GM21619 (cell line): ENCODE measurements at regions not wholly inside any gene's neighbourhood (a gene's known extent, or its start where the extent isn't known, plus 50 kb on each side); places are given as distances from the start of the nearest gene placed in this dataset.
"Not testable (repeated sequence)": the region's sequence is repeated elsewhere in the genome, so short reads cannot be mapped to it uniquely, and the experiment has no call there.

Experiments used
- ATAC-seq: cut with Tn5 transposase; IDR thresholded peaks from one replicate; pipeline ENCODE4 v1.9.1; 2021; ENCODE audit not compliant: unreplicated experiment

- ATAC-seq = no peak
Observed at GRCh38 chrX:113389846-113390245, 549.2 kb upstream of the AMOT start.

DNA sequence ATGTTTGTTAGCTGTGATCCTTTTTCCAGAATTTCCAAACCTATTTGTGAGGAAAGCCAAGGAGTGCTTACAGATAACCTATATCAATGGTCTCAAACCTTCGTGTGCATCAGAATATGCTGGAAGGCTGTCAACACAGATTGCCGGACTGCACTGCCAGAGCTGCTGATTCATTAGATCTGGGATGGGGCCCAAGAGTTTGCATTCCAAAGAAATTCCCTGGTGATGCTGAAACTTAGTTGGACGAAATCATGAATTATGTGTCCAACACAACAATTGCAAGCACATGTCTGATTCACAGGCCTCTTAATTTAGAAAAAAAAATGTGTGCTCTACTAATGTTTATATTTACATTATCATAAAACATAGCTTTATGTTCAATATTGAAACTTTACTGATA is 544.0 kb upstream of the AMOT start:
- ATAC-seq = no peak

DNA sequence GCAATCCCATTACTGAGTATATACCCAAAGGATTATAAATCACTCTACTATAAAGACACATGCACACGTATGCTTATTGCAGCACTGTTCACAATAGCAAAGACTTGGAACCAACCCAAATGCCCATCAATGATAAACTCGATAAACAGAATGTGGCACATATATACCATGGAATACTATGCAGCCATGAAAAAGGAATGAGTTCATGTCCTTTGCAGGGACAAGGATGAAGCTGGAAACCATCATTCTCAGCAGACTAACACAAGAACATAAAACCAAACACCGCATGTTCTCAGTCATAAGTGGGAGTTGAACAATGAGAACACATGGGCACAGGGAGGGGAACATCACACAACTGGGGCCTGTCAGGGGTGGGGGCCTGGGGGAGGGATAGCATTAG is 532.8 kb upstream of the AMOT start:
- not testable (repeated sequence) for ATAC-seq

- ATAC-seq = no peak
Observed at GRCh38 chrX:113370006-113370405, 529.4 kb upstream of the AMOT start.

DNA sequence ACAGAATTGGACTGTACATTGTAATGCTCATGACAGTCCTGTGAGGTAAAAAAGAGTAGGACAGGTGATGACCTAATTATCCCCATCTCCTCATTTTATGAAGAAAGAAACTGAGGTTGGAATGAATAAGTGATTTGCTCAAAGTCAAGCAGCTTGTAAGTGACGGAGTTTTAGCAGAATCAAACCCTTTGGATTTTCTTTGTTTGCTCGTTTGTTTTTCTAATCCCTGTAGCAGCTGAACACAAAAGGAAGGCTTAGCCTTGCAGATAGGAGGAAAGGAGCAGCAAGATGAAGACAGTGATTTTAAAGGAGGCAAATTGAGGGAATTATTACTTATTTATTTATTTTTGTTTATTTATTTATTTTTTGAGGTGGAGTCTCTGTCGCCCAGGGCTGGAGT is 528.4 kb upstream of the AMOT start:
- no peak for ATAC-seq

DNA sequence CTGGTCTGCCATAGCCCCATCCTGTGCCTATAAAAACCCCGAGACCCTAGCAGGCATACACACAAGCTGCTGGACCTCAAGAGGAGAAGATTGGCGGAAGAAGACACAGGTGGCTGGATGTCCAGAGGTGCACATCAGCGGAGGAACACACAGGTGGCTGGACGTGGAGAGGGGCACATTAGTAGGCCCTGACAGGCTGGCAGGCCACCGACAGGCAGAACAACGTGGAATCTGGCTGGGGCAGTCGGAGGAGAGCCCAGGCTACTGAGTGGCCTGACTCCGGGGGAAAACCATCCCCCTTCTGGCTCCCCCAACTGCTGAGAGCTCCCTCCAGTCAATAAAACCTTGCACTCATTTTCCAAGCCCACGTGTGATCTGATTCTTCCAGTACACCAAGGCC is 512.5 kb upstream of the AMOT start:
- no peak for ATAC-seq

- no peak for ATAC-seq
Observed at GRCh38 chrX:113330416-113330815, 489.8 kb upstream of the AMOT start.

- no peak for ATAC-seq
Observed at GRCh38 chrX:113315927-113316326, 475.3 kb upstream of the AMOT start.

GRCh38 chrX:113305496-113305895 is 464.9 kb upstream of the AMOT start:
- no peak for ATAC-seq

GRCh38 chrX:113300580-113300979 is 459.9 kb upstream of the AMOT start:
- ATAC-seq = no peak

DNA sequence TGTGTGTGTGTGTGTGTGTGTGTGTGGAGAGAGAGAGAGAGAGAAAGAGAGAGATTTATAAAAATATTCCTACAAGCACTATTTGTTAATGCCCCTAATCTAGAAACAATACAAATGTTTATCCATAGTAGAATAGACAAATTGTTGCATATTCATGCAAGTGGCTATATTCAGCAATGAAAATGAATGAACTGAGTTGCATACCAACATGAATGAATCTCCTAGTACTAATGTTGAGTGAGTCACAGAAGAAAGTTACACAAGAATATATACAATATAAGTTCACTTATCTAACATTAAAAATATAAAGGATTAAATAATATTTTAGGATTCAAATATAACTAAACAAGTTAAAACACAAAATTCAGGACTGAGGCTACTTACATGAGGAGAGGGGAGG is 456.8 kb upstream of the AMOT start:
- ATAC-seq = no peak

DNA sequence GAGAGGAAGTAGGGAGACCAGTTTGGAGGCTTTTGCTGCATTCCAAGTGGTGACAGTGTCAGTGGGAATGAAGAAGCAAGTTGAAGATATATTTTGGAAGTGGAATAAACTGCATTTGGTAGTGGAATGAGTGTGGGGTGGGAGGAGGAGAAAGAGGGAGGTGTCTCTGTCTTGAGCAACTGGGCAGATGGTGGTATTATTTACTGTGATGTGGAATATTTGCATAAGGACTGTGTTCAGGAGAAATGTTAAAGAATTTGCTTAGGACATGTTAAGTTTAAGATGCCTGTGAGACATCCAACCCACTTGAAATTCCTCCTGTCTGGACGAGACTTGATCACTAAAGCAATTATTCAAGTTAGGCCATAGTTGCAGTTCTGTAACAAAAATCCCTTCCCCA is 448.9 kb upstream of the AMOT start:
- no peak for ATAC-seq

DNA sequence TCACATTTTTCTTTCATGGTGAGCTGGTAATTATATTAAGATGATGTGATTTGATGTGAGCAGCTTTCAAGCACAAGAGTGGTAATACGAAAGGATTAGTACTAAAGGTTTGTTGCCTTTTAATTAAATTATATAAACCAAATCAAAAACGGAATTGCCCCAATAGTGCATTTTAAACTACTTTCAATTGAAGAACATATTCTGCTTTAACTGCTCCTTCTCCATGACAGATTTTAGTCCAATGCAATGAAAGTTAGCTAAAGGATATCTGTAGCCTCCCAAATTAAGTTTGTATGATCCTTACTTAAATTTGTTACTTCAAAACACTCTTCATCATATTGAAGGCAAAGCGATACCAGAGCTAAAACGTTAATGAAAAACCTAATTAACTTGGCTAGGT is 447.1 kb upstream of the AMOT start:
- no peak for ATAC-seq

GRCh38 chrX:113275804-113276203 is 435.2 kb upstream of the AMOT start:
- no peak for ATAC-seq

DNA sequence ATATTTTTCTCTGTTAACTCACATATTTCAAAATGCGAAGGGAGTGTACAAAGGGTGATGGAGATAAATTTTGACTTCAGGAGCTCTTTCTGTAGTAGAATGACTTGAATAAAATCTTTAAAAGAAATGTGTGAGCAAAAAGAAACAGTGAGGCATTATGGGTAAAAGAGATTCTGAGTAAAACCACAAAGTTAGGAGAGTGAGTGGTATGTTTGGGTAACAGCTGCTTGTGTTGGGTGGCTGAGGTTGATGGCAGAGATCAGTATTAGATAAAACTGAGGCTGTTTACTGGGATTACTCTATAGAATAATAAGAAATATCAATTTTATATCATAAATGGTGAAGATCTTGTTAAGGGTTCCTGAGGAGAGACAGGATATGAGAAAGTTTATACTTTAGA is 434.2 kb upstream of the AMOT start:
- ATAC-seq = no peak

DNA sequence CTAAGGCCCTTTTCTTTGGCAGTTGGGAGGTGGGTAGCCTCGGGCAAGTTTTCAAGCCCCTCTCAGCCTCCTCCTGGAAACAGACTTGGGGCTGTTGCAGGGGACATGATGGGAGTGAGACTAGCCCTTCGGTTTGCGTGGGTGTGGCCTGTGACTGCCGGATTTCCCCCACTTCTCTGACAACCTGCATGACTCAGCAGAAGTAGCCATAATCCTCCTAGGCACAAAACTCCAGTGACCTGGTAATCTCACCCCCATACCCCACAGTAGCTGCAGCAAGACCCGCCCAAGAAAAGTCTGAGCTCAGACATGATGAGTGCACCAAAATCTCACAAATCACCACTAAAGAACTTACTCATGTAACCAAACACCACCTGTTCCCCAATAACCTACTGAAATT is 433.7 kb upstream of the AMOT start:
- ATAC-seq = no peak

DNA sequence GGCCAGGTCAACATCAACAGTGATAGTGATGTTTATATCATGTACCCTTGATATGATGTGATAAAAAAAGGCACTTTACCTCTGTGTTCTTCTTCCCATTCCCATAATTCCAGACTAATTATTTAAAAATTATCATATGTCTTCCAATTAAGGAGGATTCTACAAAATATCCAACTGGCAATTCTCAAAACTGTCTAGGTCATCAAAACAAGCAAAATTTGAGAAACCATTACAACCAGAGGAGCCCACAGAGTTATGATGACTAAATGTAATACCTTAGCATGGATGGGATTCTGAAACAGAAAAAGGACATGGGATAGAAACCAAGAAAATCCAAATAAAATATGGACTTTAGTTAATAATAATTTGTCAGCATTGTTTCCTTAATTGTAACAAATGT is 428.6 kb upstream of the AMOT start:
- ATAC-seq = no peak

GRCh38 chrX:113260474-113260873 is 419.8 kb upstream of the AMOT start:
- ATAC-seq = no peak

DNA sequence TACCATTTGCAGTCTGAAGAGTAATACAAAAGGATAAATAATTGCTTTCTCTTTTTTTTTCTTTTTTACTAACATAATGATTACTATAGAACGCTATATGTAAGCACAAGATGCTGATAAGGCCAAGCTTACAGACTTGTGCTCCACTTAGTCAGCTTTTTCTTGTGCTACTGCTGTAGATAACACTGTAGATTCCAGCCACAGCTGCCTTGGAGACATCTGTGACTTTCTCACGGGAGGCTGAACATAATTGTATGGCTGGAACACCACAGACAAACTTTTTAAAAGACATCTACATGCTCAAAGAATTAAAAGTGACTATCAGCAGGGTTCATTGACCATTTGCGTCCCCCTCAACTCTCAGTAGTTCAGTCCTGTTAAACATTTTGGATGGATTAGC is 381.7 kb upstream of the AMOT start:
- ATAC-seq = no peak

DNA sequence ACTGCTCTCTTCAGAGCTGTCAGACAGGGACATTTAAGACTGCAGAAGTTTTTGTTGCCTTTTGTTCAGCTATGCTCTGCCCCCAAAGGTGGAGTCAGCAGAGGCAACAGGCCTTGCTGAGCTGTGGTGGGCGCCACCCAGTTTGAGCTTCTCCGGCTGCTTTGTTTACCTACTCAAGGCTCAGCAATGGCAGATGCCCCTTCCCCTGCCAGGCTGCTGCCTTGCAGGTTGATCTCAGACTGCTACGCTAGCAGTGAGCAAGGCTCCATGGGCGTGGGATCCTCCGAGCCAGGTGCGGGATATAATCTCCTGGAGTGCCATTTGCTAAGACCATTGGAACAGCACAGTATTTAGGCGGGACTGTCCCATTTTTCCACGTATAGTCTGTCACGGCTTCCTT is 371.4 kb upstream of the AMOT start:
- no peak for ATAC-seq

DNA sequence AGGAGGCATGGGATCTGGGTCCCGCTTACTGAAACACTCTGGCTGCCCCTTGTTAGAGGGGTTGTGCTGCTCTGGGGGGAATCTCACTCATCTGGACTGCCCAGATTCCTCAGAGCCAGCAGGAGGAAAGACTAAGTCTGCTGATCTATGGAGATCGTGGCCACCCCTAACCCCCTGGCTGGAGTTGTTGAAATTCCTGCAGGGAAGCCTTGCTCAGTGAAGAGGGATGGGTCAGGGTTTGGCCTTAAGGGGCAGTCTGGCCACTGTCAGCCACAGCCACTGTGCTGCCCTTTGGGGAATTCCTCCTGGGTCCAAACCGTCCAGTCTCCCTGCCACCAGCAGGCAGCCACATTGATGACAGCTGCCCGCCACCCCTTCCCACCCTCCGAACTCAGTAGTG is 362.0 kb upstream of the AMOT start:
- no peak for ATAC-seq

GRCh38 chrX:113195949-113196348 is 355.3 kb upstream of the AMOT start:
- no peak for ATAC-seq

DNA sequence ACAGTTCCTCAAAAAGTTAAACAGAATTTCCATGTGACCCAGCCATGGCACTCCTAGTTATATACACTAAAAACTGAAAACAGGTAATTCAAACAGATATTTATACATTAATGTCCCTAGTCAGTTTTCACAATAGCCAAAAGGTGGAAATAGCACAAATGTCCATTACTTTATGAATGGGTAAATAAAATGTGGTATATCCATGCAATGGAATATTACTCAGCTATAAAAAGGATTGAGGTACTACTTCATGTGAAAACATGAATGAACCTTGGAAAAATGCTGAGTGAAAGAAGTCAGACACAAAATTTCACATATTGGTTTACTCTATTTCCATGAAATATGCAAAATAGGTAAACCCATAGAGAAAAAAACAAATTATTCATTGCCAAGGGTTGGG is 351.8 kb upstream of the AMOT start:
- ATAC-seq = no peak

DNA sequence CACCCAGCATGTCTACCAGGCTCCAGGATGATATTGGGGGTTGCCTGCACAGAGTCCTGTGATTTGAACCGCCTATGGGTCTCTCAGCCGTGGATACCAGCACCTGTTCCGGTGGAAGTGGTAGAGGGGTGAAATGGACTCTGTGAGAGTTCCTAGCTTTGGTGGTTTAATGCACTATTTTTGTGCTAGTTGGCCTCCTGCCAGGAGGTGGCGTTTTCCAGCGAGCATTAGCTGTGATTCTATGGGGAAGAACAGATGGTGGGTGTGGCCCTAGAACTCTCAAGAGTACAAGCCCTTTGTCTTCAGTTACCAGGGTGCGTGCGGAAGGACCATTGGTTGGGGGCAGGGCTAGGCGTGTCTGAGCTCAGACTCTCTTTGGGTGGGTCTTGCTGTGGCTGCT is 316.9 kb upstream of the AMOT start:
- no peak for ATAC-seq
